ENCODE measurements at regions not wholly inside any gene's neighbourhood (a gene's known extent, or its start where the extent isn't known, plus 50 kb on each side); places are given as distances from the start of the nearest gene placed in this dataset.

GRCh38 chr2:14322306-14322705 lies 310.2 kb upstream of the LRATD1 start:
- TF ChIP-seq CEBPB (IDR thresholded peaks at IDR 0.05), result no peak
- no peak for TF ChIP-seq TAF1 (IDR thresholded peaks at IDR 0.05; ENCODE audit: low read depth)
- TF ChIP-seq RAD21 (IDR thresholded peaks at IDR 0.05; ENCODE audit: low read depth), result no peak
- no peak for TF ChIP-seq ZBTB7A (IDR thresholded peaks at IDR 0.05; ENCODE audit: low read depth)
- no peak for TF ChIP-seq EP300 (IDR thresholded peaks at IDR 0.05; ENCODE audit: borderline replicate concordance)
- TF ChIP-seq MAX (IDR thresholded peaks at IDR 0.05), result no peak
- TF ChIP-seq YY1 (IDR thresholded peaks at IDR 0.05; ENCODE audit: low read depth), result no peak
- no peak for TF ChIP-seq TEAD4 (IDR thresholded peaks at IDR 0.05)
- no peak for TF ChIP-seq FOXM1 (IDR thresholded peaks at IDR 0.05; ENCODE audit: borderline replicate concordance, low read depth)
- TF ChIP-seq REST (IDR thresholded peaks at IDR 0.05; ENCODE audit: low read depth), result no peak
- no peak for TF ChIP-seq EGR1 (IDR thresholded peaks at IDR 0.05)
- no peak for TF ChIP-seq TCF12 (IDR thresholded peaks at IDR 0.05; ENCODE audit: low read depth)
- TF ChIP-seq CREB1 (IDR thresholded peaks at IDR 0.05; ENCODE audit: low read depth), result no peak
- no peak for TF ChIP-seq NFIC (IDR thresholded peaks at IDR 0.05)

All from Ishikawa (cell line).